CD1c-positive myeloid dendritic cell (primary cell): ENCODE measurements at regions not wholly inside any gene's neighbourhood (a gene's known extent, or its start where the extent isn't known, plus 50 kb on each side); places are given as distances from the start of the nearest gene placed in this dataset.

ENCODE experiments used
- DNase-seq: peaks from one replicate; pipeline ENCODE4 v3.0.0-alpha.2; 2016; ENCODE audit errors: extremely low spot score

- no peak for DNase-seq
Observed at GRCh38 chr5:56487528-56488115, 254.5 kb upstream of the ANKRD55 start.

GRCh38 chr5:56482363-56482762 is 249.2 kb upstream of the ANKRD55 start:
- peak; percentile 77 for DNase-seq

GRCh38 chr5:56481428-56482357 is 248.6 kb upstream of the ANKRD55 start:
- DNase-seq, result peak; percentile 49

GRCh38 chr5:56480705-56481427 is 247.7 kb upstream of the ANKRD55 start:
- DNase-seq, result peak; percentile 33

- DNase-seq, result no peak
Observed at GRCh38 chr5:56480078-56480704, 247.1 kb upstream of the ANKRD55 start.

- no peak for DNase-seq
Observed at GRCh38 chr5:56479696-56480077, 246.6 kb upstream of the ANKRD55 start.

- DNase-seq, result no peak
Observed at GRCh38 chr5:56479126-56479525, 246.0 kb upstream of the ANKRD55 start.

GRCh38 chr5:56478062-56478461 is 244.9 kb upstream of the ANKRD55 start:
- no peak for DNase-seq

- no peak for DNase-seq
Observed at GRCh38 chr5:56476487-56476856, 243.3 kb upstream of the ANKRD55 start.

GRCh38 chr5:56475689-56476486 is 242.8 kb upstream of the ANKRD55 start:
- no peak for DNase-seq

- no peak for DNase-seq
Observed at GRCh38 chr5:56471707-56472106, 238.6 kb upstream of the ANKRD55 start.

GRCh38 chr5:56470007-56470406 is 236.9 kb upstream of the ANKRD55 start:
- DNase-seq, result no peak

GRCh38 chr5:56468277-56468676 is 235.1 kb upstream of the ANKRD55 start:
- no peak for DNase-seq

- no peak for DNase-seq
Observed at GRCh38 chr5:56467176-56467717, 234.1 kb upstream of the ANKRD55 start.

GRCh38 chr5:56466136-56466816 is 233.1 kb upstream of the ANKRD55 start:
- no peak for DNase-seq

GRCh38 chr5:56465769-56466135 is 232.6 kb upstream of the ANKRD55 start:
- no peak for DNase-seq

GRCh38 chr5:56464935-56465768 is 232.0 kb upstream of the ANKRD55 start:
- DNase-seq, result peak; percentile 48

GRCh38 chr5:56463944-56464571 is 230.9 kb upstream of the ANKRD55 start:
- no peak for DNase-seq

- DNase-seq, result no peak
Observed at GRCh38 chr5:56461584-56461983, 228.5 kb upstream of the ANKRD55 start.
